Fibroblast of the conjunctiva (primary cell): ENCODE measurements at regions not wholly inside any gene's neighbourhood (a gene's known extent, or its start where the extent isn't known, plus 50 kb on each side); places are given as distances from the start of the nearest gene placed in this dataset.
"Not testable (repeated sequence)": the region's sequence is repeated elsewhere in the genome, so short reads cannot be mapped to it uniquely, and the experiment has no call there.

Experiments
- DNase-seq: peaks from one replicate; pipeline ENCODE4 v3.0.0-alpha.2; 2010; ENCODE audit warnings: low read depth

DNA sequence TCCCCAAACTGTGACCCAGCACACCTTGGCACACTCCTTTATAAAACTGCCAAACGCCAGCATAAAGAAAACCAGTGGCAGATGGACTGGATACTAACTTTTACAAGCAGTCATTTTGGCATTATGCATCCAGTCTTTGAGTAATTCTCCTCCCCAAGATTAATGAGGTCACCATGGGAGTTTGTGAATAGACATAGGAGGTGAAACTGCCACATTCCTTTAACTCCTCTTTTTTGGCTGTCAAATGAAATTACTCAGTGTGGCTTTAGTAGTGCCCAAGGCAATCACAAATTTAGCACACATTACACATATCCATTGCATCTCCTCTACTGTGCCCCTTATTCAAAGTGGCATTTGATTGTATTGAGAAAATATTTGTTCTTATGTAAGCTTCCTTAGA lies 315.3 kb upstream of the FGF13 start:
- DNase-seq: no peak

DNA sequence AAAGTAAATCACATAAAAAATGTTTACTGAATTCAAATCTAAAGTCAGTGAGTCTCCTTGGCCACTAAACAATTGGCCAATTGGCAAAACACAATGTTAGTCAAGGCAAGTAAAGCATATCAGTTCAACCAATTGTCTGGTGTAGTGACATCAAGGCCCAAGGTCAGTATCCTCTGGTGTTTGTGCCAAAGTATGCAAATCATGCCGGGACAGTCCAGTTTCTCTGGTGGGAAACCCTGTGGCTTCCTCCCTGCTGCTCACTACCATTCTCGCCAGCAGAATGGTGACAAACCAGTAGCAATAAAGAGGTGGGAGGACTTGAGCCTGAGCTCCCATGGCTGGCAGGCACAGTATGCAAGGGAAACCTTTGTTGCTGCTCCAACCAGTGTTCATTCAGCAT lies 314.9 kb upstream of the FGF13 start:
- DNase-seq: no peak

DNA sequence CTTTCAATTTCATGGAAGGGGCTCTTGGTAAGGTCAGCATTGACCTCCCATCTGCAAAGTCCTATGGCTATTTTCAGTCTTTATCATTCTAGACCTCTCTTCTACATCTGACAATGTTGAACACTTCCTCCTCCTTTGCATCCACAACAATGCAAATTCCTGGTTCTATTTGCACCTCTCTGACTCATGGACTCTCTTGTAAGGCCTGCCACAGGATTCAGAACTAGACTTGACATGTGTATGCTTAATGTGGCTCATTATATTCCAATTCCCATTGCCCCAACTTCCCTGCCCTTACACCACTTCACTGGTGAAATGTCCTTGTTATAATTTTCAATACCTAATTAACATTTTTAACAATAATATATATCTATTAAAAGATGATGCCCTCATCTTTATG lies 314.3 kb upstream of the FGF13 start:
- no peak for DNase-seq

DNA sequence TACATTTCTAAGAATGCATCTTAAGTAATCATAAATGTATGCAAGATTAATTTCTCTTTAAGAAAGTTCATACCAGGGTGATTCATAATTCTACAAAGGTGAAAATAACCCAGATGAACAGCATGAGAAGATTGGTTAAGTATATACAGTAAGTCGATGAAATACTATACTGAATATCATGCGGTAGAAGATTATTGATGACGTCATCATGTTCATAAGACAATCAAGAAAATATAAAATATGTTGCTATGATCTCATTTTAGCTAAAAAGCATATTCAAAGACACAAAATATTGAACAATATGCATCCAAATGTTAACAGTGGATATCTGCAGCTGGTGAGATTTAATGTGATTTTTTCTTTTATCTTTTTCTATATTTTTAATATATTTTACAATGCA lies 312.0 kb upstream of the FGF13 start:
- DNase-seq: no peak

DNA sequence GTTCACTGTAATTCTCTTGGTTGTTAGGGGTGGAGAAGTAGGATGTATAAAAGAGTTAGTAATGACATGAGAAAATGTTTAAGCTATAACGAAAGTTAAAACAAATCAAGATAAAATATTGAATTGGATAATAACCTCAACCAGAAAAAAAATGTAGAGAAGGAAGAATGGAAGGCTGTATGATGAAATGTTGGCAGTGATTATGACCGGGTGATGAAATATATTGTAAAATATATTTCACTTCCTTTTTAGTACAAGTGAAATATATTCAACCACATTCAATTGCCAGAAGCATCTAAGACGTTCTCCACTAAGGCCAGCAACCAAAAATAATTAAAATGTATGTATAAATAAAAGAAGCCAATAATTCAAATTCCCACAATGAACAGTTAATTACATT lies 309.3 kb upstream of the FGF13 start:
- DNase-seq: no peak

DNA sequence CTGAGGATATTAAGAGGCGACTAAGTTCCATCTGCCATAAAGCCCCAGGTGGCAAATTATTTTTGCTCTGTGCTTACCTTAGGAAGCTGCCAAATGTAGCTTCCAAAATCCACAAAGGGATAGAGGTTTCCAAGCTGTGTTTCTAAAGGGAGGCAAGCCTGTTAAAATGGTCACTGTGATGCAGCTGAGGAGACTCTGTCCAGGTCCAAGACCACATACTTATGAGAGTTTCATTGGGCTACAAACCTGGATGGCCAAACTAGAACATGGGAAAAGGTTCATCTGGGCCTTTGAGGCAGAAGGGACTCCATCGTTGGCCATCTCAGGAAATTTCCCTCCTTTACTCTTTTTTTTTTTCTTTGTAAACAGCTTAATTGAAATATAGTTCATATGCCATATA lies 306.9 kb upstream of the FGF13 start:
- no peak for DNase-seq

DNA sequence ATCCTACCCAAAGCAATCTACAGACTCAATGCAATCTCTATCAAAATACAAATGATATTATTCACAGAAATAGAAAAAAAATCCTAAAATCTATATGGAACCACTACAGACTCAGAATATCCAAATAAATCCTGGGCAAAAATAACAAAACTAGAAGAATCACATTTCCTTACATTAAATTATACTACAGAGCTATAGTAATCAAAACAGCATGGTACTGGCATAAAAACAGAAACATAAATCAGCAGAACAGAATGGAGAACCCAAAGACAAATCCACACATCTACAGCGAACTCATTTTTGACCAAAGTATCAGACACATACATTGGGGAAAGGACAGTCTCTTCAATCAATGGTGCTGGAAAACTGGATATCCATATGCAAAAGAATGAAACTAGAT lies 304.1 kb upstream of the FGF13 start:
- DNase-seq: no peak

DNA sequence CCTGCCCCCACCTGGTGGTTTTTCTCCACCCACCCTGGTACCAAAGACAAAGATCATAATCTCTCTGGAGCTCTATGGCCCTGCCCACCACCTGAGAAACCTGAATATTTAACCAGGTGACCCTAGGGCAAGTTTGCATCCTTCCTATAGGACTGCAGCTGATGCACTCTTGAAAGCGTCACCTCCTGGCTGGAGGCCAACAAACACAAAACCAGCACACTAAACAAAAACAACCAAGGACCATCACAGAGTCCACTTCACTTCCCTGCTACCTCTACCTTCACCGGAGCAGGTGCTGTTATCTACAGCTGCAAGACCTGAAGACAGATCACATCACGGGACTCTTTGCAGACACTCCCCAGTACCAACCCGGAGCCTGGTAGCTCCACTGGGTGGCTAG lies 296.7 kb upstream of the FGF13 start:
- no peak for DNase-seq

DNA sequence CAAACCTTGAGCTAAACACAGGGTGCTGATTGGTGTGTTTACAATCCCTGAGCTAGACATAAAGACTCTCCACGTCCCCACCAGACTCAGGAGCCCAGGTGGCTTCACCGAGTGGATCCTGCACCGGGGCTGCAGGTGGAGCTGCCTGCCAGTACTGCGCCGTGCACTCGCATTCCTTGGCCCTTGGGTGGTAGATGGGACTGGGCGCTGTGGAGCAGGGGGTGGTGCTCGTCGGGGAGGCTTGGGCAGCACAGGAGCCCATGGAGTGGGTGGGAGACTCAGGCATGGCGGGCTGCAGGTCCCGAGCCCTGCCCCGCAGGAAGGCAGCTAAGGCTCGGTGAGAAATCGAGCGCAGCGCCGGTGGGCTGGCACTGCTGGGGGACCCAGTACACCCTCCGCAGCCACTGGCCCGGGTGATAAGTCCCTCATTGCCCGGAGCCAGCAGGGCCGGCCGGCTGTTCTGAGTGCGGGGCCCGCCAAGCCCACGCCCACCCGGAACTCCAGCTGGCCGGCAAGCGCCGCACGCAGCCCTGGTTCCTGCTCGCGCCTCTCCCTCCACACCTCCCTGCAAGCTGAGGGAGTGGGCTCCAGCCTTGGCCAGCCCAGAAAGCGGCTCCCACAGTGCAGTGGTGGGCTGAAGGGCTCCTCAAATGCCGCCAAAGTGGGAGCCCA lies 292.5 kb upstream of the FGF13 start:
- not testable (repeated sequence) for DNase-seq

DNA sequence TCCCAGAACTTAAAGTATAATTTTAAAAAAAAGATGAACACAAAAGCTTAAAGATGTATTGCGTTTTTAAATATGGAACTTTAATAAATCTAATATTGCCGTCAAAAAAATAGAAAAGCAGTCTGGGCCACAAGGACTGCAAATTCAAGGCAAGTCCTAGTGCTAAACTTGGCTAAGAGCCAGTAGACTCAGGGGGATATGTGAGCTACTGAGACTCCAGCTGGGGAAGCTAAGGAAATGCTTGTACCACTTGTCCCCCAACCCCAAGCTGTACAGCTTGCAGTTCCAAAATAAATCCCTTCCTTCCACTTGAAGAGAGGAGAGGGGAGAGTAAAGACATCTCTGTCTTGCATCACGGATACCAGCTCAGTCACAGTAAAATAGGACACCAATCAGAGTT lies 290.8 kb upstream of the FGF13 start:
- DNase-seq: no peak

DNA sequence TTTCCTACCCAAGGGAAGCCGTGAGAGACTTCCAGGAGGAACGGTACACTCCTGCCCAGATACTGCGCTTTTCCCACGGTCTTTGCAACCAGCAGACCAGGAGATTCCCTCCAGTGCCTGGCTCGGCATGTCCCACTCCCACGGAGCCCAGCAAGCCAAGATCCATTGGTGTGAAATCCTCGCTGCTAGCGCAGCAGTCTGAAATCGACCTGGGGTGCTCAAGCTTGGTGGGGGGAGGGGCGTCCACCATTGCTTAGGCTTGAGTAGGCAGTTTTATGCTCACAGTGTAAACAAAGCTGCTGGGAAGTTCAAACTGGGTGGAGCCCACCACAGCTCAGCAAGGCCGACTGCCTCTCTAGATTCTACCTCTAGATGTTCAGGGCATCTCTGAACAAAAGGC lies 284.8 kb upstream of the FGF13 start:
- no peak for DNase-seq

DNA sequence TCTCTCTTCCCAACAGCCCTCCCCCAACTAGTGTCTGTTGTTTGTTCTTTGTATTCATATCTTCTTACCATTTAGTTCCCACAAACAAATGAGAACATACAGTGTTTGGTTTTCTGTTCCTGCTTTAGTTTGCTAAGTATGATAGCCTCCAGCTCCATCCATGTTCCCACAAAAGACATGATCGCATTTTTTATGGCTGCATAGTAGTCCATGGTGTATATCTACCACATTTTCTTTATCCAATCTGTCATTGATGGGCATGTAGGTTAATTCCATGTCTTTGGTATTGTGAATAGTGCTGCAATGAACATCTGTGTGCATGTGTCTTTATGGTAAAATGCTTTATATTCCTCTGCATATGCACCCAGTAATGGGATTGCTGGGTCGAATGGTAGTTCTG lies 283.9 kb upstream of the FGF13 start:
- DNase-seq: no peak

DNA sequence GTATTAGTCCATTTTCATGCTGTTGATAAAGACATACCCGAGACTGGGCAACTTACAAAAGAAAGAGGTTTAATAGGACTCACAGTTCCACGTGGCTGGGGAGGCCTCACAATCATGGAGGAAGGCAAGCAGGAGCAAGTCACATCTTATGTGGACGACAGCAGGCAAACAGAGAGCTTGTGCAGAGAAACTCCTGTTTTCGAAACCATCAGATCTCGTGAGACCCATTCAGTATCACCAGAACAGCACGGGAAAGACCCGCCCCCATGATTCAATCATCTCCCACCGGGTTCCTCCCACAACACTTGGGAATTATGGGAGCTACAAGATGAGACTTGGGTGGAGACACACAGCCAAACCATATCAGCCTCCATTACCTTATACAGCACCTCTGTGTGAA lies 278.9 kb upstream of the FGF13 start:
- DNase-seq: not testable (repeated sequence)

DNA sequence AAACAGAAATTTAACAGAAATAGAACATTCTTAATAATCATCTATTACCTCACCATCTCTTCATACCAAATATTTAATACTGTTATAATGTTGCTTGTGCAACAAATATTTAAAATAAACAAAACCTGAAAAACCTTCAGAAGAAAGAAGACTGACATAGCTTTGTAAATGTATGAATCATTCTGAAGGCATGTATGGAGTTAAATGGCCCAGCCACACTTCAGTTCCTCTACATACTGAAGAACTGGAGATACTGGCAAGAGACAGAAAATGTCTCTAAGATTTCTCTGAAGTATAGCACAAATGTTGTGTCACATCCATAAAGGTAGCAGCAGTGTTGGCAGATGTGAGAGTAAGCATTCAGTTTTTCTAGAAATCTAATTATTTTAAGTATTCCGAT lies 275.3 kb upstream of the FGF13 start:
- DNase-seq: no peak

DNA sequence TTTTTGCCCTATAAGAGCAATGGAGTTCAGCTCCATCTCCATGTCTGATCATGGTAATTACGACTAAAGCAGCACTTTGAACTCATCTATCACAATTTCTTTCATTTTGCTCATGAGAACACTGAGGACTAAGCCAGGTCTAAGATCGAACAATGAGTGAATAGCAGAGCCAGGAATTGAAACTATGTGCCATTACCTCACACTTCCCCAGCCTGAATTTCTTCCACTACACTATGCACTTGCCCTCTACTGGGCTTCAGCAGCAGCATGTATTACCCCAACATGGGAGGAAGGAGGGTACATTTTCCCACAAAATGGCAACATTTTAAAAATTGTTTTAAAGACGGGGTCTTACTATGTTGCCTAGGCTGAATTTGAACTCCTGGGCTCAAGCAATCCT lies 274.7 kb upstream of the FGF13 start:
- DNase-seq: no peak

DNA sequence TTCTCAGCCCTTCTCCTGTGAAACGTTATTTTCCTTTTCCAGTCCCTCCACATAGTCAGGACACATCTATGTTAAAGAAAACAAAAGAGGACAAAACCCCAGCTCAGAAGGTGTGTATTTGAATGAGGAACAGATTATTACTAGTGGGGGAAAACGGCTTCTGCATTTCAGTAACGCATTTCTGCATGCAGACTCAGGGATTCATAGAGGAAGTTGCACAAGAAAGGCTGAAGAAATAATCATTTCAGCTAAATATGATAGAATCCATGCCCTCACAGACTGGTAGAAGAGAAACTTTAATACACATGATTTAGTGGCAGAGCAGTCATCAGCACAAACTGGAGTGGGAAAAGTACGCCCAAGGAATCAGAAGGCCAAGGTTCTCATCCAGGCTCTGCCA lies 270.8 kb upstream of the FGF13 start:
- DNase-seq: no peak

DNA sequence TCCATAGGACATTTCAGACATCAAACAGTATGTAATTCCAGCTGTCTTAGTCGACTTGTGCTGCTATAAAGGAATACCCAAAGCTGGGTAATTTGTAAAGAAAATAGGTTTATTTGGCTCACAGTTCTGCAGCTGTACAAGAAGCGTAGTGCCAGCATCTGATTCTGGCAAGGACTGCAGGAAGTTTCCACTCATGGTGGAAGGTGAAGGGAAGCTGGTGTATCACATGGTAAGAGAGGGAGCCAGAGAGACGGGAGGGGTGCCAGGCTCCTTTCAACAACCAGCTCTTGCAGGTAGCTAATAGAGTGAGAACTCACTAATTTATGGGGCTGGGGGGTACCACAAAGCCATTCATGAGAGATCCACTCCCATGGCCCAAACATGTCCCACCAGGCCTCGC lies 253.0 kb upstream of the FGF13 start:
- DNase-seq: no peak

DNA sequence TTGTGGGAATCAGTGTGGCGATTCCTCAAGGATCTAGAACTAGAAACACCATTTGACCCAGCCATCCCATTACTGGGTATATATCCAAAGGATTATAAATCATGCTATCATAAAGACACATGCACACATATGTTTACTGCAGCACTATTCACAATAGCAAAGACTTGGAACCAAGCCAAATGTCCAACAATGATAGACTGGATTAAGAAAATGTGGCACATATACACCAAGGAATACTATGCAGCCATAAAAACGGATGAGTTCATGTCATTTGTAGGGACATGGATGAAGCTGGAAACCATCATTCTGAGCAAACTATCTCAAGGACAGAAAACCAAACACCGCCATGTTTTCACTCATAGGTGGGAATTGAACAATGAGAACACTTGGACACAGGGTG lies 250.9 kb upstream of the FGF13 start:
- DNase-seq: not testable (repeated sequence)

DNA sequence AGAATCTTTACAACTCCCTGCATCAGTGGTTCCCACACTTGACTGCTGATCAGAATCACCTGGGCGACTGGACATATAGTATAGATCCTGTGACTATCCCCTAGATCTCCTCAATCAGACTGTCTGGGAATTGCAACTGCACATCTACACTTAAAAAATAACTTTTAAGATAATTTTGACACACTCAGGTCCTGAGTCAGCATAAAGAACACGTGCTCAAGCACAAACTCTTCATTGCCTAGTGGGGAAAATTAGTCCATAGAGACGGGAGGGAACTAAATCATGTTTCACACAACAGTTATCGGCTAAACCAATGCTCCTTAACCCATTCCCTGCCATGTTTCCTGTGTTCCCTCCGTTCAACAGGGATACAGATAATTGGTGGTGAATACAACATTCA lies 243.5 kb upstream of the FGF13 start:
- DNase-seq: no peak

DNA sequence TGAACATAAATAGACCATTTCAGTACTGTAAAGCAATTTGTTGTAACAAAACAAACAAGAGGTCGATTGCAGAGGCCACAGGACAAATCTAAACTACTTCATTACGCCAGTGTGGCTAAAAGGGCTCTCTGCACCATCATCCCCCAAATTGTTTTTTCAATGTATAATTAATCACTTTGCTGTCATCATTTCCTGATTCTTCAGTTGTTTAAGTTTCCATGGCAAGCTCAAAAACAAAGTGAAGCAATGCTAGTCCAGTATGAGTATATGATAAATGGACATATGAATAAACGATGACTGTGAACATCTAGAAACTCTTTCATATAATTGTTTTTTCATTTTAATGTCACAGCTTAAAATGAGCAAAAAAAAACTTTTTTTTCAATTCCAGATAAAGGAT lies 235.4 kb upstream of the FGF13 start:
- no peak for DNase-seq

DNA sequence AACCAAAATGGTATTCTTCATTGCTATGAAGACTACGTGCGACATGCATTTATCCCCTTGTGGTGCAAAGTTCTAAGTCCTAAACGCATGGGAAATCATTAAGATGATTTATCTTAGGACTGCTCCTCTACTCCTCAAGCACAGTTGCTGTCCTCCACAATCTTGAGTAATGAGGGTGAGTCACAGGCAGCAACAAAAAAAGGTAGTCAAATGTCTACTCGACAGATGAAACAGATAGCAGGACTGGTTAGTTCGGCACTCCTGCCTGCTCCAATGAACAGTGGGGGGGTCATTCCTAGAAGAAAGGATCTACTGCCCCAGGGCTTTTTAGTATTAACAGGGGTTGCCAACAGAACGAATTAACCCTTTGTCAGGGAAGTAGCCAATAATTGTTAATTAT lies 233.7 kb upstream of the FGF13 start:
- DNase-seq: no peak

DNA sequence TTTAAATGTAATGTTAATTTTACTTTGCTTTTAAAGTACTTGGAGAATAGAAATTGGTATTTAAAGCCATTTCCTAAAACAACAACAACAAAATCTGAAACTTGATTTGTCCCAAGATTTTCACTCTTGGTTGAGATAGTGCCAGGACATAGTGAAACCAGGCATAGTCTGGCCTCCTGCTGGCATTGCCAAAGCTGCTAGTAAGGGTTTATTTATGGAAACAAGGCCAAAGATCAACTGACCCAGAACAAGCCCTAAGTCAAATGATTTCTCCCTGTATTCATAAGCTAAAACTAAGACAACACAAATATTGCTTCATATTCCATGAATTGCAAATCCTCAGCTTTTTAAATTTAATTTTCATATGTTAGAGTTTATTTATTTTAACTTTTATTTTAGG lies 227.5 kb upstream of the FGF13 start:
- DNase-seq: no peak

DNA sequence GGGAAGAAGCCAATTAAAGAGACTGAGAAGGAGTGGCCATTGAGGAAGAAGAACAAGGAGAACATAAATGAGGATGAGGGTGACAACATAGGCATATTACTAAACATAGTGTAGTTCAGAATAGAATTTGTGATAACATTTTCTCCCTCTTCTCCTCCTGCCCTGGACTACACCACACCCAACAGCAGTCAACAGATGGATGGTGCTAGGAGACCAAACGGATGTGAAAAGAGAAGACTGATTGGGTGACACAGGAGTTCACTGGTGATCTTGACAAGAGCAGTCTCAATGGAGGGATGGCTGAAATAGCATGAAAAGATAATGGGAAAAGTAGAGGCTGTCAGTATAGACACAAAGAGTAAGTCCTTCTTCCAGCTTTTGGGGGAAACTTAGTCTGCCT lies 226.5 kb upstream of the FGF13 start:
- no peak for DNase-seq

DNA sequence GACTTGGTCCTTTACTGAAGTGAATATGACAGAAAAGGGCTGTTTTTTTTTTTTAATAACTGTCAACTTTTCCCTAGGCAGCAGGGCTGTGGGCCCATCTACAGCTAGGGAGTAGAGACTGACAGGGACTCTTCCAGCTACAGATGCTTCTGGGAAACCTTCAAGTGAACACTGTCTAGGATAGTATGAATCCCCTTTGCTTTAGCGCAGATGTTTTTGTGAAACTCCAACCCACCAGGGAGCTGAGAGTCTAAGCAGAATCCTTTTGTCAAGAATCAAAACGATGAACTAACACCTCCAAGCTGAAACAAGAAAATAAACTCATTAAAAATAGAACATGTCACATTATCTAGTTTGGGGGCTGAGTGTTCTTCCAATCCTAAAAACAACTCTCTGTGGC lies 219.7 kb upstream of the FGF13 start:
- no peak for DNase-seq

DNA sequence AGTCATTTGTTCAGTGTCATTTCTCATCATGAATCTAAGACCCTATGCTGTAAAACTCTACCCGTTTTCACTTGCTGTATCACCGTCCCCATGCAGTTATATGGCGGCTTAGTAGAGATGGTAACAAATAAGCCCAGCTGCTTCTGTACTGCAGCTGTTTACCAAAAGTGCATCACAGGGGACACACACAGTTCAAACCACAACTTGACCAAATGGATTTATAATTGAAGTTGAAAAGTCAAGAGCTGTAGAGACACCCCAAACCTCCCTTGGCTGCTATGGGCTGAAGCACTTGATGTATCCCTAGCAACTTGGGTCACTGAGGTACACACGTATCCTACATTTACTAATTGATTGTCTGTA lies 219.0 kb upstream of the FGF13 start:
- no peak for DNase-seq
